LNCaP clone FGC (cell line): ENCODE measurements at regions not wholly inside any gene's neighbourhood (a gene's known extent, or its start where the extent isn't known, plus 50 kb on each side); places are given as distances from the start of the nearest gene placed in this dataset.

Source experiments
- DNase-seq: peaks from one replicate; pipeline ENCODE4 v3.0.0-alpha.2; 2011; ENCODE audit warnings: low read depth
- H3K4me3 ChIP-seq: 2 replicates; pipeline ENCODE4 v1.5.1; 2011; ENCODE audit warnings: mild to moderate bottlenecking, low read depth, low read length, control low read depth
- CTCF ChIP-seq: IDR thresholded peaks from 2 replicates; pipeline ENCODE4 v1.5.1; 2012; ENCODE audit warnings: mild to moderate bottlenecking; ENCODE audit not compliant: control insufficient read depth, insufficient read depth; ENCODE audit errors: extremely low read depth

GRCh38 chr16:63216696-63217423, 1180.6 kb upstream of the CDH8 start:
- no peak for TF ChIP-seq CTCF
- no peak for DNase-seq
- H3K4me3 ChIP-seq, result no peak overlapping the region

- DNase-seq, result no peak
- no peak overlapping the region for H3K4me3 ChIP-seq
- no peak for TF ChIP-seq CTCF
These were observed 1165.6 kb upstream of the CDH8 start for GRCh38 chr16:63201851-63202250.

- TF ChIP-seq CTCF, result no peak
- DNase-seq, result no peak
- H3K4me3 ChIP-seq, result no peak overlapping the region
These were observed 1164.7 kb upstream of the CDH8 start for GRCh38 chr16:63200940-63201339.

- no peak for TF ChIP-seq CTCF
- no peak overlapping the region for H3K4me3 ChIP-seq
- no peak for DNase-seq
These were observed 1159.1 kb upstream of the CDH8 start for GRCh38 chr16:63195336-63195735.

- H3K4me3 ChIP-seq, result no peak overlapping the region
- no peak for TF ChIP-seq CTCF
- no peak for DNase-seq
These were observed 1156.7 kb upstream of the CDH8 start for GRCh38 chr16:63192980-63193379.

- no peak for TF ChIP-seq CTCF
- DNase-seq, result no peak
- no peak overlapping the region for H3K4me3 ChIP-seq
These were observed 1152.0 kb upstream of the CDH8 start for GRCh38 chr16:63188086-63188771.
